Astrocyte (in vitro differentiated cells and primary cell): ENCODE measurements at regions not wholly inside any gene's neighbourhood (a gene's known extent, or its start where the extent isn't known, plus 50 kb on each side); places are given as distances from the start of the nearest gene placed in this dataset.

ENCODE experiments used
- DNase-seq: peaks from one replicate; pipeline ENCODE4 v3.0.0-alpha.2; 2010; ENCODE audit warnings: low read depth
- FAIRE-seq: peaks from 2 replicates; lab custom pipeline; 2011; peaks lifted over from hg19 to GRCh38; lab: Jason Lieb, UNC
- H2AFZ ChIP-seq: 2 replicates; pipeline ENCODE4 v1.6.0; 2012; ENCODE audit warnings: low read depth, low read length, inconsistent platforms
- H3K27ac ChIP-seq: 2 replicates; pipeline ENCODE4 v1.5.1; 2011; ENCODE audit warnings: low read depth, low read length, inconsistent platforms
- H3K27me3 ChIP-seq: 2 replicates; pipeline ENCODE4 v1.6.0; 2011; ENCODE audit warnings: low read length, inconsistent platforms; ENCODE audit not compliant: insufficient read depth
- H3K36me3 ChIP-seq: 2 replicates; pipeline ENCODE4 v1.5.1; 2011; ENCODE audit warnings: low read length, inconsistent platforms; ENCODE audit not compliant: insufficient read depth
- H3K4me1 ChIP-seq: 2 replicates; pipeline ENCODE4 v1.5.1; 2011; ENCODE audit warnings: low read length, inconsistent platforms; ENCODE audit not compliant: insufficient read depth
- H3K4me2 ChIP-seq: 2 replicates; pipeline ENCODE4 v1.6.0; 2012; ENCODE audit warnings: low read length, inconsistent platforms
- H3K4me3 ChIP-seq: 2 replicates; pipeline ENCODE4 v1.5.1; 2011; ENCODE audit warnings: low read depth, mild to moderate bottlenecking, low read length, inconsistent platforms; ENCODE audit not compliant: insufficient read depth
- H3K79me2 ChIP-seq: 2 replicates; pipeline ENCODE4 v1.6.0; 2012; ENCODE audit warnings: mild to moderate bottlenecking, low read length, inconsistent platforms; ENCODE audit not compliant: insufficient read depth
- H3K9ac ChIP-seq: 2 replicates; pipeline ENCODE4 v1.6.0; 2012; ENCODE audit warnings: mild to moderate bottlenecking, low read length, inconsistent platforms
- H3K9me3 ChIP-seq: 2 replicates; pipeline ENCODE4 v1.5.1; 2012; ENCODE audit warnings: low read depth, mild to moderate bottlenecking, low read length, inconsistent platforms; ENCODE audit not compliant: insufficient read depth
- H4K20me1 ChIP-seq: 2 replicates; pipeline ENCODE4 v1.6.0; 2012; ENCODE audit warnings: low read length, inconsistent platforms; ENCODE audit not compliant: insufficient read depth
- H3K27ac Mint-ChIP-seq: one replicate; pipeline ENCODE4 v1.8.0; 2021; ENCODE audit warnings: mild to moderate bottlenecking, mixed read lengths; ENCODE audit not compliant: unreplicated experiment
- H3K27me3 Mint-ChIP-seq: one replicate; pipeline ENCODE4 v1.8.0; 2021; ENCODE audit warnings: low read depth, mixed read lengths; ENCODE audit not compliant: unreplicated experiment
- H3K36me3 Mint-ChIP-seq: one replicate; pipeline ENCODE4 v1.8.0; 2021; ENCODE audit warnings: low read depth, mixed read lengths; ENCODE audit not compliant: unreplicated experiment
- H3K4me1 Mint-ChIP-seq: one replicate; pipeline ENCODE4 v1.8.0; 2021; ENCODE audit warnings: low read depth, mixed read lengths; ENCODE audit not compliant: unreplicated experiment
- H3K4me3 Mint-ChIP-seq: one replicate; pipeline ENCODE4 v1.8.0; 2021; ENCODE audit warnings: mild to moderate bottlenecking, moderate library complexity, mixed read lengths; ENCODE audit not compliant: unreplicated experiment
- H3K9me3 Mint-ChIP-seq: one replicate; pipeline ENCODE4 v1.8.0; 2021; ENCODE audit warnings: mild to moderate bottlenecking, mixed read lengths; ENCODE audit not compliant: unreplicated experiment
- EZH2 ChIP-seq: IDR thresholded peaks from 2 replicates; pipeline ENCODE4 v1.6.1; 2012; ENCODE audit warnings: mild to moderate bottlenecking, low read length, inconsistent platforms; ENCODE audit not compliant: insufficient read depth
- TF ChIP-seq, protein P1 (sequence below): IDR thresholded peaks from 2 replicates; pipeline ENCODE4 v1.5.1; 2011; ENCODE audit warnings: low read depth, mild to moderate bottlenecking, inconsistent platforms, low read length, moderate library complexity; ENCODE audit not compliant: insufficient read depth

DNA sequence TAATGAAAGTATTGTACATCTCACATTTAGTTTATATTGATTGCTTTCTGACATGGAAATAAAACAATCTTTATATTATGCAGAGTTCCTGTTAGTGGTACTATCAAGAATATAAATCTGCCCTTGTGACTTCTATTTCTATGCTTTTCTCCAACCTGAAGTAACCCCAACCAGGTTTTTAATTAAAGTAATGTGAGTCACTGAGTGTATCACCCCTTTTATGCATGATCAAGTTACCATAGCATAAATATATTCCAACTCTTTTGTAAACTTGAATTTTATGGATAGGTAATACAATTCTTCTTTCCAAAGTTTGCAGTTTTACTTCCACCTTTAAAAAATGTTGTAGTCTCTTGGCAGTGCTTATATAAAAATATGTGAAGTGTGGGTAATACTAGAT lies 532.3 kb downstream of the USP25 start:
- no peak overlapping the region for H2AFZ ChIP-seq
- no peak for DNase-seq
- no peaks in the 10 kb centered on the region for H4K20me1 ChIP-seq
- Mint-ChIP-seq H3K4me1 (no peaks in the 10 kb centered on the region), H3K36me3 (no peaks in the 10 kb centered on the region), H3K27ac (no peak overlapping the region), H3K9me3 (no peaks in the 10 kb centered on the region), H3K4me3 (no peak overlapping the region), H3K27me3 (no peaks in the 10 kb centered on the region)
- no peaks in the 10 kb centered on the region for H3K27me3 ChIP-seq
- H3K79me2 ChIP-seq, result no peaks in the 10 kb centered on the region
- H3K9ac ChIP-seq, result no peak overlapping the region
- no peak overlapping the region for H3K27ac ChIP-seq
- no peak overlapping the region for H3K4me3 ChIP-seq
- no peak for FAIRE-seq
- no peaks in the 10 kb centered on the region for H3K4me1 ChIP-seq
- TF ChIP-seq, protein P1, sequence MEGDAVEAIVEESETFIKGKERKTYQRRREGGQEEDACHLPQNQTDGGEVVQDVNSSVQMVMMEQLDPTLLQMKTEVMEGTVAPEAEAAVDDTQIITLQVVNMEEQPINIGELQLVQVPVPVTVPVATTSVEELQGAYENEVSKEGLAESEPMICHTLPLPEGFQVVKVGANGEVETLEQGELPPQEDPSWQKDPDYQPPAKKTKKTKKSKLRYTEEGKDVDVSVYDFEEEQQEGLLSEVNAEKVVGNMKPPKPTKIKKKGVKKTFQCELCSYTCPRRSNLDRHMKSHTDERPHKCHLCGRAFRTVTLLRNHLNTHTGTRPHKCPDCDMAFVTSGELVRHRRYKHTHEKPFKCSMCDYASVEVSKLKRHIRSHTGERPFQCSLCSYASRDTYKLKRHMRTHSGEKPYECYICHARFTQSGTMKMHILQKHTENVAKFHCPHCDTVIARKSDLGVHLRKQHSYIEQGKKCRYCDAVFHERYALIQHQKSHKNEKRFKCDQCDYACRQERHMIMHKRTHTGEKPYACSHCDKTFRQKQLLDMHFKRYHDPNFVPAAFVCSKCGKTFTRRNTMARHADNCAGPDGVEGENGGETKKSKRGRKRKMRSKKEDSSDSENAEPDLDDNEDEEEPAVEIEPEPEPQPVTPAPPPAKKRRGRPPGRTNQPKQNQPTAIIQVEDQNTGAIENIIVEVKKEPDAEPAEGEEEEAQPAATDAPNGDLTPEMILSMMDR, result no peak
- TF ChIP-seq EZH2, result no peak
- H3K9me3 ChIP-seq, result no peaks in the 10 kb centered on the region
- H3K4me2 ChIP-seq, result no peak overlapping the region
- H3K36me3 ChIP-seq, result no peaks in the 10 kb centered on the region

DNA sequence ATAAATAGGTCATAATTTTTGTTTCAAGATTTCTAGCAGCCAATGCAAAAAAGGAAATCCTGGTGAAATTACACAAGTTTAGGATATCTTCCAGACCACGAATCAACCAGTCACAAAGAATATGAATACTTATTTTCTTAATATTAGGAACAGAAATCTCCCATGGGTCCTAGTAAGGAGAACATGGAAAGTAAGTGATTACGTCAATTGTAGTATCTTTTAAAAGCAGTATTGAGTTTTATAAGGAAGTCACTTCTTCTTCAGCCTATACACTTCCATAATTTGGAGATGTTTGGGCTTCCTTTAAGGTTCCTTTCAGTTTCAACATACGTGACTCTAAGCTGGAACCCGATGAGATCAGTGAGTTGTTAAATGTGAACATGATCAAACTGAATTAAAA lies 534.5 kb downstream of the USP25 start:
- Histone ChIP-seq H2AFZ (no peak overlapping the region), H3K4me3 (no peak overlapping the region), H3K27me3 (no peaks in the 10 kb centered on the region), H3K9ac (no peak overlapping the region), H3K79me2 (no peaks in the 10 kb centered on the region), H3K9me3 (no peaks in the 10 kb centered on the region), H4K20me1 (no peaks in the 10 kb centered on the region), H3K36me3 (no peaks in the 10 kb centered on the region), H3K4me1 (no peaks in the 10 kb centered on the region), H3K4me2 (no peak overlapping the region), H3K27ac (no peak overlapping the region)
- Mint-ChIP-seq H3K9me3 (no peaks in the 10 kb centered on the region), H3K36me3 (no peaks in the 10 kb centered on the region), H3K27me3 (no peaks in the 10 kb centered on the region), H3K27ac (no peak overlapping the region), H3K4me3 (no peak overlapping the region), H3K4me1 (no peaks in the 10 kb centered on the region)
- no peak for DNase-seq
- no peak for TF ChIP-seq EZH2
- TF ChIP-seq, protein P1, result no peak
- FAIRE-seq, result no peak

DNA sequence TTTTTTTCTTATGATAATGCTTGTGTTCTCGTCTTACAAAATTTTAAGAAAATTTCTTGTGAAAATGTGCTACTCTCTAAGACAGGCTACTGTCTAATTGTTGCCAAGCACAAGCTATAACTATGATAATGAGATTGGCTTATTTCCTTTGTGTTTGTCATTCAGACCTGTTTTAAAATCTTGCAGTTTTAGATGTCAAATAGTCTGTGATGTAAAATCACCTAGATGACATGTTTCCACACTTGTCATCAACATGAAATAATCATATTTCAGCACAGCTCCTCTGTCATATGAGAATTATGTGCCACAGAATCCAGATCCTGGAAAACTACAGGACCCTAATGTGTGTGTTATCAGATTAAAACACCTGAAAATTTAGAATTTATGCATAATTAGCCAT lies 539.7 kb downstream of the USP25 start:
- TF ChIP-seq EZH2, result no peak
- TF ChIP-seq, protein P1, result no peak
- Histone ChIP-seq H3K4me2 (no peak overlapping the region), H3K27me3 (no peaks in the 10 kb centered on the region), H3K79me2 (no peaks in the 10 kb centered on the region), H3K9ac (no peak overlapping the region), H3K4me3 (no peak overlapping the region), H3K36me3 (no peaks in the 10 kb centered on the region), H2AFZ (no peak overlapping the region), H4K20me1 (no peaks in the 10 kb centered on the region), H3K9me3 (no peaks in the 10 kb centered on the region), H3K27ac (no peak overlapping the region), H3K4me1 (no peaks in the 10 kb centered on the region)
- Mint-ChIP-seq H3K4me1 (no peaks in the 10 kb centered on the region), H3K4me3 (no peak overlapping the region), H3K27ac (no peak overlapping the region), H3K9me3 (no peaks in the 10 kb centered on the region), H3K36me3 (no peaks in the 10 kb centered on the region), H3K27me3 (no peaks in the 10 kb centered on the region)
- FAIRE-seq (no peak), DNase-seq (no peak)
